OCI-LY3 (cell line): ENCODE measurements at regions not wholly inside any gene's neighbourhood (a gene's known extent, or its start where the extent isn't known, plus 50 kb on each side); places are given as distances from the start of the nearest gene placed in this dataset.

Experiments used
- H2AFZ ChIP-seq: fragments of 200-600, 300-600 bp; shearing (Covaris generic); 2 replicates; pipeline ENCODE4 v1.6.0; 2014; ENCODE audit warnings: antibody characterized with exemption, low read depth, low read length
- H3K27ac ChIP-seq: fragments of 200-600, 300-600 bp; sonication (generic); 2 replicates; pipeline ENCODE4 v1.5.1; 2014; ENCODE audit warnings: mild to moderate bottlenecking, low read length, moderate library complexity, mixed read lengths
- H3K27me3 ChIP-seq: fragments of 200-600, 300-600 bp; sonication (generic); 2 replicates; pipeline ENCODE4 v1.6.1; 2014; ENCODE audit warnings: low read depth, low read length, mixed read lengths
- H3K36me3 ChIP-seq: fragments of 200-600, 300-600 bp; sonication (generic); replicated peaks from 2 replicates; pipeline ENCODE3; 2014; ENCODE audit warnings: low read depth, low read length, mixed read lengths
- H3K4me1 ChIP-seq: fragments of 300-600, 200-600 bp; sonication (generic); 2 replicates; pipeline ENCODE4 v1.6.1; 2014; ENCODE audit warnings: low read length, mixed read lengths
- H3K4me2 ChIP-seq: fragments of 200-600, 300-600 bp; sonication (generic); 2 replicates; pipeline ENCODE4 v1.6.1; 2014; ENCODE audit warnings: low read length, mixed read lengths
- H3K4me3 ChIP-seq: fragments of 300-600, 200-600 bp; sonication (generic); 2 replicates; pipeline ENCODE4 v1.5.1; 2014; ENCODE audit warnings: antibody characterized with exemption, mild to moderate bottlenecking, low read length, moderate library complexity
- H3K79me2 ChIP-seq: fragments of 300-600, 200-600 bp; shearing (Covaris generic); 2 replicates; pipeline ENCODE4 v1.6.1; 2014; ENCODE audit warnings: mild to moderate bottlenecking, low read length, mixed read lengths
- H3K9ac ChIP-seq: fragments of 300-600, 200-600 bp; shearing (Covaris generic); 2 replicates; pipeline ENCODE4 v1.6.0; 2014; ENCODE audit warnings: mild to moderate bottlenecking, low read length, moderate library complexity
- H3K9me3 ChIP-seq: fragments of 200-600, 300-600 bp; shearing (Covaris generic); 2 replicates; pipeline ENCODE4 v1.6.1; 2014; ENCODE audit warnings: low read length, mixed read lengths; ENCODE audit not compliant: insufficient read depth
- H4K20me1 ChIP-seq: fragments of 200-600, 300-600 bp; sonication (generic); 2 replicates; pipeline ENCODE4 v1.6.1; 2016; ENCODE audit warnings: low read length, mixed read lengths; ENCODE audit not compliant: insufficient read depth
- CTCF ChIP-seq: fragments of 200-600, 300-600 bp; sonication (generic); IDR thresholded peaks from 2 replicates; pipeline ENCODE4 v1.5.1; 2014; ENCODE audit warnings: antibody characterized with exemption, low read length, low read depth
- EZH2phosphoT487 ChIP-seq: fragments of 200-600 bp; shearing (Covaris generic); IDR thresholded peaks from 2 replicates; pipeline ENCODE4 v1.6.1; 2018; ENCODE audit warnings: antibody characterized with exemption, mixed run types, low read depth

GRCh38 chr6:145373826-145374225 lies 361.5 kb downstream of the EPM2A start:
- H3K27me3 ChIP-seq, result no peaks in the 10 kb centered on the region

DNA sequence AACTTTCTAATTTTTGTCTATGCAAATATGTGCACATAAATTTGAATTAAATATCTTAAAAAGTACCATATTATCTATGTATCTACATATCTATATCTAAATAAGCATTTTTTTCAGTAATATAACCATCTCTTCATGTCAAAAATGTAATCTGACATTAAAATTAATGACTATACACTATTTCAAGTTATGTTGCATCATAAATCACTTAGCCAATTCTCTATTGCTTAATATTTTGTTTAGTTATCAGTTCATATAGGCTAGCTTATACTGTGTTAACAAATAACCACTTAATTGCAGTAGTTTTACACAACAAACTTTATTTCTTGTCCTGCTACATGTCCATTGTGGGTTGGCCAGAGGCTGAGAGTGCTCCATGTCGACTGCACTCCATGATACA lies 360.8 kb downstream of the EPM2A start:
- no peaks in the 10 kb centered on the region for H3K27me3 ChIP-seq
- H3K36me3 ChIP-seq, result no peaks in the 10 kb centered on the region
- H3K9me3 ChIP-seq, result no peaks in the 10 kb centered on the region
- H3K9ac ChIP-seq, result no peak overlapping the region
- H3K4me2 ChIP-seq, result no peak overlapping the region
- no peak overlapping the region for H3K27ac ChIP-seq
- no peak overlapping the region for H3K4me3 ChIP-seq
- no peaks in the 10 kb centered on the region for H3K79me2 ChIP-seq
- no peak overlapping the region for H2AFZ ChIP-seq
- TF ChIP-seq CTCF, result no peak
- no peak for TF ChIP-seq EZH2phosphoT487
- no peaks in the 10 kb centered on the region for H4K20me1 ChIP-seq
- H3K4me1 ChIP-seq, result no peaks in the 10 kb centered on the region

More at GRCh38 chr6:145373826-145374225, 361.5 kb downstream of the EPM2A start:
- Histone ChIP-seq H3K36me3 (no peaks in the 10 kb centered on the region), H3K4me2 (no peak overlapping the region), H3K27ac (no peak overlapping the region), H3K9ac (no peak overlapping the region), H2AFZ (no peak overlapping the region), H3K4me3 (no peak overlapping the region), H4K20me1 (no peaks in the 10 kb centered on the region), H3K9me3 (no peaks in the 10 kb centered on the region), H3K79me2 (no peaks in the 10 kb centered on the region), H3K4me1 (no peaks in the 10 kb centered on the region)
- TF ChIP-seq EZH2phosphoT487 (no peak), CTCF (no peak)

- Histone ChIP-seq H3K4me2 (no peak overlapping the region), H4K20me1 (no peaks in the 10 kb centered on the region), H3K27ac (no peak overlapping the region), H3K36me3 (no peaks in the 10 kb centered on the region), H2AFZ (no peak overlapping the region), H3K9me3 (no peaks in the 10 kb centered on the region), H3K4me3 (no peak overlapping the region), H3K4me1 (no peaks in the 10 kb centered on the region), H3K79me2 (no peaks in the 10 kb centered on the region), H3K9ac (no peak overlapping the region), H3K27me3 (no peaks in the 10 kb centered on the region)
- TF ChIP-seq CTCF, result no peak
- TF ChIP-seq EZH2phosphoT487, result no peak
Measured at GRCh38 chr6:145375502-145375901, 359.8 kb downstream of the EPM2A start.

DNA sequence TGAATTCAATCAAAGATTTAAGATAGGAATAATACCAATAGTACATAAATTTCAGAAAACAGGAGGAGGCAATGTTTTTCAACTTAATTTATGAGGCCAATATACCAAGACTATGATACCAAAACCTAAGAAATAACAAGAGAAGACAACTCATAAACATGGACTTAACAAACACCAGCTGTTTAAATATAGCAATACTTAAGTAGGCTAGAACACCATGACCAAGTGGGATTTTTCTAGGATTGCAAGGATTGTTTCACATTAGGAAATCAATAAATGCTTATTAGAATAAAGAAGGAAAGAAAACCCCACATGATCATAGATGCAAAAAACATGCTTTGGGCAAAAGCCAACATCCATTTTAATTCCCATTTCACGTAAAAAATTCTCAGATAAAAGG lies 355.1 kb downstream of the EPM2A start:
- Histone ChIP-seq H3K4me1 (no peaks in the 10 kb centered on the region), H3K27me3 (no peaks in the 10 kb centered on the region), H3K36me3 (no peaks in the 10 kb centered on the region), H3K79me2 (no peaks in the 10 kb centered on the region), H3K27ac (no peak overlapping the region), H3K9ac (no peak overlapping the region), H3K4me2 (no peak overlapping the region), H4K20me1 (no peaks in the 10 kb centered on the region), H3K9me3 (no peaks in the 10 kb centered on the region), H2AFZ (no peak overlapping the region), H3K4me3 (no peak overlapping the region)
- no peak for TF ChIP-seq CTCF
- TF ChIP-seq EZH2phosphoT487, result no peak
